Mesendoderm (in vitro differentiated cells): ENCODE measurements at regions not wholly inside any gene's neighbourhood (a gene's known extent, or its start where the extent isn't known, plus 50 kb on each side); places are given as distances from the start of the nearest gene placed in this dataset.

Source experiments
- DNase-seq: peaks from one replicate; pipeline ENCODE4 v3.0.0; 2013
- H2AK5ac ChIP-seq: 2 replicates; pipeline ENCODE4 v1.6.1; 2013; ENCODE audit warnings: low read length, inconsistent platforms
- H2BK120ac ChIP-seq: 2 replicates; pipeline ENCODE4 v1.6.1; 2013; ENCODE audit warnings: low read depth, mild to moderate bottlenecking, low read length, moderate library complexity, mixed read lengths
- H2BK15ac ChIP-seq: replicated peaks from 2 replicates; pipeline ENCODE4 v1.6.1; 2013; ENCODE audit warnings: low read depth, mild to moderate bottlenecking, moderate library complexity
- H2BK5ac ChIP-seq: 2 replicates; pipeline ENCODE4 v1.6.1; 2013; ENCODE audit warnings: low read length, inconsistent platforms
- H3K18ac ChIP-seq: 2 replicates; pipeline ENCODE4 v1.6.1; 2013; ENCODE audit warnings: mild to moderate bottlenecking, low read length, mixed read lengths
- H3K23ac ChIP-seq: one replicate; pipeline ENCODE4 v1.6.1; 2013; ENCODE audit warnings: low read length
- H3K27ac ChIP-seq: 2 replicates; pipeline ENCODE4 v1.5.1; 2013; ENCODE audit warnings: low read depth, mild to moderate bottlenecking, inconsistent platforms, low read length, moderate library complexity
- H3K27me3 ChIP-seq: 2 replicates; pipeline ENCODE4 v1.6.1; 2013; ENCODE audit warnings: low read length, control low read depth, mild to moderate bottlenecking, inconsistent platforms; ENCODE audit not compliant: insufficient read depth, poor library complexity
- H3K36me3 ChIP-seq: 2 replicates; pipeline ENCODE4 v1.6.1; 2013; ENCODE audit warnings: low read length, inconsistent platforms; ENCODE audit not compliant: control insufficient read depth, insufficient read depth
- H3K4ac ChIP-seq: one replicate; pipeline ENCODE4 v1.6.1; 2013; ENCODE audit warnings: low read depth, mild to moderate bottlenecking, low read length, moderate library complexity
- H3K4me1 ChIP-seq: 2 replicates; pipeline ENCODE4 v1.6.1; 2013; ENCODE audit warnings: low read depth, low read length, inconsistent platforms; ENCODE audit not compliant: control insufficient read depth
- H3K4me2 ChIP-seq: 2 replicates; pipeline ENCODE4 v1.6.1; 2013; ENCODE audit warnings: low read length
- H3K4me3 ChIP-seq: 2 replicates; pipeline ENCODE4 v1.5.1; 2013; ENCODE audit warnings: mild to moderate bottlenecking, low read length
- H3K56ac ChIP-seq: one replicate; pipeline ENCODE4 v1.6.1; 2013; ENCODE audit warnings: low read length
- H3K79me1 ChIP-seq: 2 replicates; pipeline ENCODE4 v1.6.1; 2013; ENCODE audit warnings: low read length, inconsistent platforms
- H3K79me2 ChIP-seq: 2 replicates; pipeline ENCODE4 v1.6.1; 2013; ENCODE audit warnings: mild to moderate bottlenecking, low read length; ENCODE audit not compliant: control insufficient read depth, insufficient read depth
- H3K9ac ChIP-seq: 2 replicates; pipeline ENCODE4 v1.6.1; 2013; ENCODE audit warnings: low read length, inconsistent platforms
- H4K5ac ChIP-seq: one replicate; pipeline ENCODE4 v1.6.1; 2013; ENCODE audit warnings: low read length
- H4K8ac ChIP-seq: one replicate; pipeline ENCODE4 v1.6.1; 2013; ENCODE audit warnings: low read depth, mild to moderate bottlenecking, control low read depth, low read length, moderate library complexity
- WGBS: extraction: QIAGEN DNeasy Blood & Tissue Kit; methylation state at CpG from one replicate; pipeline ENCODE4 v1.1.7; 2013; ENCODE audit warnings: low lambda C conversion rate, missing lambda C conversion rate; ENCODE audit not compliant: insufficient coverage; ENCODE audit errors: extremely low coverage; 5-methylcytosine and 5-hydroxymethylcytosine counted together

- H3K4me1 ChIP-seq, result no peaks in the 10 kb centered on the region
- H3K27ac ChIP-seq, result no peak overlapping the region
- no peak for DNase-seq
- H3K4ac ChIP-seq, result no peak overlapping the region
- no peak overlapping the region for H3K23ac ChIP-seq
- H3K27me3 ChIP-seq, result no peaks in the 10 kb centered on the region
- H2BK5ac ChIP-seq, result no peak overlapping the region
- H3K18ac ChIP-seq, result no peak overlapping the region
- no peak overlapping the region for H2BK120ac ChIP-seq
- H3K4me3 ChIP-seq, result no peak overlapping the region
- no peak overlapping the region for H4K8ac ChIP-seq
- H3K79me2 ChIP-seq, result no peaks in the 10 kb centered on the region
- H3K56ac ChIP-seq, result no peak overlapping the region
- H3K4me2 ChIP-seq, result no peak overlapping the region
- no peaks in the 10 kb centered on the region for H3K36me3 ChIP-seq
- H4K5ac ChIP-seq, result no peak overlapping the region
- H3K79me1 ChIP-seq, result no peaks in the 10 kb centered on the region
- H2BK15ac ChIP-seq, result no peak overlapping the region
- no peak overlapping the region for H2AK5ac ChIP-seq
- H3K9ac ChIP-seq, result no peak overlapping the region
- WGBS, result no CpG with 5 or more reads among the region's 1 CpG
Measured at GRCh38 chr9:91474656-91475055, 51.0 kb upstream of the NFIL3 start.
